Eye (tissue), 1 donor: ENCODE measurements at regions not wholly inside any gene's neighbourhood (a gene's known extent, or its start where the extent isn't known, plus 50 kb on each side); places are given as distances from the start of the nearest gene placed in this dataset.

Experiments used
- DNase-seq: peaks from one replicate; pipeline ENCODE4 v3.0.0-alpha.2; 2015

DNA sequence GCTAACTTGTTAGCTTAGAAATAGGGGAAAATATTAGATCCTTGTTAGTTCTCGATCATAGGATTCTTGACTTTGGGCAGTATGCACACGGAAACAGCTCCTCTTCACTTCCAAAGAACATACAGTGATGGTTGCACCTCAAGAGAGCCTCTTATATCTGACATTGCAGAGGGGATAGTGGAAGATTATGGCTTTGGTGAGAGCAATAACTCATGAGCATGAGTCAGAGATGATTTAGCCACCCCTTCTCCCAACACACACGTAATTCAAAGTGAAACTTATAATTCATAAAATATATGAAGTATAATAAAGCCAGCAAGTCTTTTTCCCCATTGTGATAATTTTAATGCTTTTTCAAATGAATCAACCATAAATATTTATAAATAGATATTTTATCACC lies 683.7 kb downstream of the POM121L12 start:
- DNase-seq: no peak

DNA sequence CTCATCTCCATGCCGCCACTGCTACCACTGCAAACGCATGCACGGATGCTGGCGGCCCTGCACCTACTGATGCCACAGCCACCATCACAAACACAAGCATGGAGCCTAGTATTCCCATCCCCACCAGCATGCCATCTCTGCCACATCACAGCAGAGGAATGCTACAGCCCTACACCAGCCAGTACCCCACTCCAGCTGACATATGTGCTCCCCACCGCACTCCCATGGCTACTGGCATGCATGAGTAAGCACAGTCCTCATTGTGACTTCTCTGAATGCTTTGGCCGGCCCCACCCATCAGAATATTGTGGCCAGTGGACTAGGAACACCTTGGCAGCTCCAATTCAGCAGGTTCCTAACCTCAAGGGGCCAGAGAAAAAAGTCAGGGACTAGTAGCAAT lies 705.5 kb downstream of the POM121L12 start:
- no peak for DNase-seq

DNA sequence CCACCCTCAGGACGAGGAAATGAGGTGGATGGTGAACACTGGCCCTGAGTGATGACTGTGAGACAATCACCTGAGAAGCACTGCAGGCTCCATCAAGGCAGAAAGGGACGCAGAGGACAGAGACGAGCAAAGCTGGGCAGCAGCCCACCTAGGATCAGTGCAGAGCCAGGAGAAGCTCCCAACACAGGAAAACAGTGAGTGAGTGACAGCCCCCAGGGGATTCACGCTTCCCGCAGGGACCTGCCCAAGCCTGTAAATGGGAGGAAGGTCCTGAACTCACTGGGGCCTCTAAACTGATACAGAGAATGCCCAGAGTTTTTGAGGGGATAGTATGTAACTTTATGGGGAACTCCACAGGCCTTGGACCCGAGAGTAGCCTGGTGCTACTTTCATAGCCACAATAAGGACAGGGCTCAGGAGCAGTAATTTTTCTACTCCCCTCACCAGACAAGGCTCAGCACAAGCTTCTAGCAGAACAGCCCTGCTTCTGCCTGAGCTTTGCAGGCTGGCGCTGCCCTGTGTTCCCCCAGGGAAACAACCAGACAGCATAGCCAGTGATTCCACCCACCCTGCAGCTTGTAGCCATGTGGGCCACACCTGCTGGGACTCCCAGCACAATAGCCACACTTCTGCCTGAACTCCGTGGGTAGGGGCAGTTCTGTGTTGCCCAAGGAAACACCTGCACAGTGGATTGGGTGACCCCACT lies 708.4 kb downstream of the POM121L12 start:
- no peak for DNase-seq

DNA sequence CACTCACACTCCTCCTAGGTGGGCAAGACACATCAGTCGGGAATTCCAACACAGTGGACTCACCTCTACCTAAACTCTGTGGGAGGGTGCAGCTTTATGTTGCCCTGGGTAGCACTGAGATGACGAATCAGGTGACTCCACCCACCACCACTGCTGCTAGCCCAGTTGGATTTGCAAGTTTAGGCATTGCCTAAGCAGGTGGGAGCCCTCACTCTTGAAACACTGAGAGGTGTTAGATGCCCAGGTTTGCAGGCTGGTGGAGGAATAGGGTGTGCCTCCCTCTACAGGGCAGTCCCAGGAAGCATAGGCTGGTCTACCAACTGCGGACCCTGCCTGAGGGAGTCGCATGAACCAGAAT lies 708.9 kb downstream of the POM121L12 start:
- no peak for DNase-seq

DNA sequence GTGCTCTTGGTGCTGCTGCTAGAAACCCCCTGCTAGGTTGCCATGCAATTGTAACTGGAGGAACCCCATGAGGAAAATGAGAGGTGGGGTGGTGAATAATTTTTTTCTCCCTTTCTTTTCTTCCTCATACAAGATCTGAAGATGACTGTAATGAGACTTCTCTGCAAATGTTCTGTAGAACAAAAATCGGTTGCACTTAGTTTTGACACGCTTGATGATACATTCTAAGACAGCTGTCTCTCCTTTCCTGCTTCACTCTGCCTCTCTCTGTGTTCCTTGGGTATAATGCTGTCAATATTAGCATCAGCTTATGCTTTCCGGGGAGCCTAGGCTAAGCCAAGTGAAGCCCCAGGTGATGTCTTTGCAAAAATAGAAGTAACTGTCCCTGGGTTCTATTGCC lies 721.5 kb downstream of the POM121L12 start:
- DNase-seq: no peak

DNA sequence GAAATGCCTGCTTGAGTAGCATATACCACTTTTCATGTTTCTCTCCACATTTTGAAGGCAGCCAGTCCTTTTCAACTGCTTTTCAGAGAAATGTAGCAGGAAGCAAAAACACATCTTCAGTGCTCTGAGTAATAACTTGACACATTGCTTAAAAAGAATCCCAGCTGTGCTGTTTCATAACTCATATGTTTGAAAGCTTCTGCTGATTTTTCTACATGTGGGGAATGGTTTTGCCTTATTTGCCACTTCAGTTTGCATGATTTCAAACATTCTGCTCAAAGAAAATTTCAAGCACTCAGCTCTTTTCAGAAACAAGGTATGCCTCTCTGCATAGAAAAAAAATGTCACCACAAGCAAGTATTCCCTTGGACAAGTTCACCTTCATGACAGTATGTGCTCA lies 732.8 kb downstream of the POM121L12 start:
- no peak for DNase-seq

DNA sequence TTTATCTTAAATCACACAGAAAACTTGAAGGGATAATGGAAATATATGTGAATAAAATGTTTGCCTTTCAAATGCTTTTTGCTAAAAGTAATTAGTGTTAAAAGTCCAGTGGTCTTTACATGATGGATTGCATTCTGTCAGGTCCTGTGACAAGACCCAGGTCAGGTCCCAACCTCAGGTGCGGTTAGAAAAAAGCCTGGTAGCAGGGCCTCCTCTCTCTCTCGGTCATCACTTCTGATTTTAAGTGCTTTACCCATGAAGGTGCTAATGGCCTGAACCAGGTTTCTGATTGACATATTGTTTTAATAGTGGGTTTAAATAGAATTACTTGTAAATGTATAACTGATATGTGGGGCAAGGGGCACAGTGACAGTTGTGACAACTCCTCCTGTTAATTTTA lies 736.3 kb downstream of the POM121L12 start:
- DNase-seq: no peak

DNA sequence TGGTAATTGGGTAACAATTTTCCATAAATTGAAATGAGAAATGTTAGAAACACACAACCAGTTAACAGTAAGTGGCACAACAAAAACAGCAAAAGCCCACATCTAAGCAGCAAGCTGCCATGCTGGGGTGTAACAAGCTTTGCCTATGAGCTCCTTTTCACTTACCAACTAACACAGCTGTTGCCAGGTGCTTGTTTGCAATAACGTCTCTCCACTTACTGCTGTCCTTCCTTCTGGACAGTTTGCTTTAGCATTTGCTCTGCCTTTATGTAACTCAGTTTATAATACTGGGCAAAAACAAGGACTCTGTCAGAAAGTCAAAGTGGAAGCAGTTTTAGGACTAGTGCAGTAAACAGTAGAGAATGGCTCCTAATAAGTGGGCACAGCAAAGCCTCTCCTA lies 740.9 kb downstream of the POM121L12 start:
- DNase-seq: no peak

DNA sequence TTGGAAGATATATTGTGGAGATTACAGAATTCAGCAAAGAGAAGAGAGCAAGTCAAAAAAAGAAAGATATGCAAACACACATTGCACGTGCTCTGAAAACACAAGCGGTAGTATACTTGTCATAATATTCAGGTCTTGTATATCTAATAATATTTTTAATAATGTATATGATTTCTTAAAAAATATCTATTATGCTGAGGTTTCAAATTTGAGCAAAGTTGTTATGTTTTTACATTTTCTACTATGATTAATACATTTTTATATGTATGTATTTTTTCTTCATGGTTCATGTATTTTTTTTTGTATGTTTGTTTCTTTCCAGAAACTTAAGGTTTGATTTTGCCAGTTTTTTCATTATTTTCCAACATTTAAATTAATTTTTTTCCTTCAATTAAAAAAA lies 752.4 kb upstream of the VSTM2A start:
- no peak for DNase-seq

DNA sequence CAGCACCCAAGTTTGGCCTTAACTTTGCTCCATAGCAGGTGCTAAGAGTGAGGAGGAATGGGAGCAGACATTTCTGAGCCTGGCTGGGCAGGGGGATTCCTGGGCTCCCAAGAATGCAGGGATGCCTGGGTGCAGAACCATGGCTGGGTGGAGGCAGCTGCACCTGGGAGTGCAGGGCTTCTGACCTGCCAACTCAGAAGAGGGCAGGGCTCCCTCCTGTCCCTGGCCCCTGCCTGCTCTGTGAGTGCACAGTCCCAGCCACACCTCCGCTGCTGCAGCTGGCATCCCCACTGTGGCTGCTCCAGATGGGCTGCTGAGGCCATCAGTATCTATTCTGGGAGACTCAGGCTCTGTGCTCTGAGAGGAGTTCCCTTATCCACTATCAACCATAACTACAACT lies 747.4 kb upstream of the VSTM2A start:
- no peak for DNase-seq

DNA sequence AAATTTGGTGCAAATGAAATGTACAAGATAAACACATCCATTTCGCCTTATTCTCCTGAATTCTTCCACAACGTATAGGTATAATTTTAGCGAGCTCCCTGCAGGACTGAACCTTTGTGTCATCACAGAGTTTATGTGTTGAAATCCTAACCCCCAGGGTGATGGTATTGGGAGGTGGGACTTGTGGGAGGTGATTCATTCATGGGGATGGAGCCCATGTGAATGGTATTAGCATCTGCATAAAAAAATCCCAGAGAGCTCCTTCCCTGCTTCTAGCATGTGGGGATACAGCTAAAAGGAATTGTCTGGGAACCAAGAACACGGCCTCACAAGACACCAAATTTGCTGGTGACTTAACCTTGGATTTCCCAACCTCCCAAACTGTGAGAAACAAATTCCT lies 741.4 kb upstream of the VSTM2A start:
- no peak for DNase-seq

DNA sequence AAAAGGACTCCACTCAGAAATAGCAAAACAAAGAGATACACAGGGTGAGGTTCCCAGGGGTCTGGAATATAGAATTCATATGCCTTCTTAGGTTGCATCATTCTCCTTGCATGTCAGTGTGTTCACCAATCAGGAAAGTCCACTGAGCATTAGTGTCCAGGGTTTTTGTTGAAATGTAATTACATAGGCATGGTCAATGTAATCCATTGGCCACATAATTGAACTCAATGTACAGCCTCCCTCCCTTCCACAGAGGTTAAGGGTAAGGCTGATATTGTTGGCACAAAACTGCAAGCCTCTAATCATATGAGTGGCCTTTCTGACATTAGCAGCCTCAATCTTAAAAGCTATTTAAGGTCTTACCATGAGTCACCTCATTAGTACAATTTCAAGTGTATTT lies 736.1 kb upstream of the VSTM2A start:
- DNase-seq: no peak

DNA sequence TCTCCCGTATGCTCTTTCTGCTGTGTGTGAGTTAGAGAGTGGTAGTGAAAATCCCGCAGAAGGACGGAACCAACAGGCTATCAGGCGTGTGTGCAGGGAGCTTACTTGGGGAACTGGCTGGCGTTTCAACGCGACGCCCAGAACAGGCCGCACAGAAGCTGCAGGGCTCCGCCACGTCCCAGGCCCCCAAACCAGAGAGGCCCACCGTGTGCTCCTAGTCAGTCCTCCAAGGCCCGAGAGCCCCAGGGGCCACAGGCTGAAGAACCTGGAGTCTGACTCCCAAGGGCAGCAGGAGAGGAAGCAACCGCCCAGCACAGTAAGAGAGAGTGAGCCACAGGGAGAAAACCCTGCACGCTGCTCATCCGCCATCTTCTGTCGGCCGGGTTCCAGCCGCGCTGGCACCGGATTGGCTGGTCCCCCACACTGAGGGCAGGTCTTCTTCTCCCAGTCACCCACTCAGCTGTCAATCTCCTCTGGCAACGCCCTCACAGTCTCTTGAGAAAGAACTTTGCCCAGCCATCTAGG lies 730.6 kb upstream of the VSTM2A start:
- no peak for DNase-seq

DNA sequence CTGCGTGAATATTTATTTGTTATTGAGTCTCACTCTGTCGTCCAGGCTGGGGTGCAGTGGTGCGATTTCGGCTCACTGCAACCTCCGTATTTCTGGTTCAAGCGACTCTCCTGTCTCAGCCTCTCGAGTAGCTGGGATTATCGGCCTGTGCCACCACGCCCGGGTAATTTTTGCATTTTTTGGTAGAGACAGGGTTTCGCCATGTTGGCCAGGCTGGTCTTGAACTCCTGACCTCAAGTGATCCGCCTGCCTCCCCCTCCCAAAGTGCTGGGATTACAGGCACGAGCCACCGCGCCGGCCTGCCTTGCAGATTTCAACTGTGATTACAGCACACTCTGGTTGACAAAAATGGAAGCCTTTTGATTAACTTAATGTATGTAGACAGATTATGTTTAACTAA lies 730.0 kb upstream of the VSTM2A start:
- no peak for DNase-seq

DNA sequence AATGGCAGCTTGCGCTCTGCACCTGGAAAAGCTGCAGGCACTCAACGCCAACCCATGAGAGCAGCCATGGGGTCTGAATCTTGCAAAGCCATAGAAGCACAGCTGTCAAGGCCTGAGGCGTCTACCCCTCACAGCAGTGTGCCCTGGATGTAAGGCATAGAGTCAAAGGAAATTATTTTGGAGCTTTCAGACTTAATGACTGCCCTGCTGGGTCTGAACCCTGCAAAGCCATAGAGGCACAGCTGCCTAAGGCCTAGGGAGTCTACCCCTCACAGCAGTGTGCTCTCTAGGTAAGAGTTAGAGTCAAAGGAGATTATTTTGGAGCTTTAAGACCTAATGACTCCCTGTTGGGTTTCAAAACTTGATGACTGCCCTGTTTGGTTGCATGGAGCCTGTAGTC lies 706.9 kb upstream of the VSTM2A start:
- DNase-seq: no peak

DNA sequence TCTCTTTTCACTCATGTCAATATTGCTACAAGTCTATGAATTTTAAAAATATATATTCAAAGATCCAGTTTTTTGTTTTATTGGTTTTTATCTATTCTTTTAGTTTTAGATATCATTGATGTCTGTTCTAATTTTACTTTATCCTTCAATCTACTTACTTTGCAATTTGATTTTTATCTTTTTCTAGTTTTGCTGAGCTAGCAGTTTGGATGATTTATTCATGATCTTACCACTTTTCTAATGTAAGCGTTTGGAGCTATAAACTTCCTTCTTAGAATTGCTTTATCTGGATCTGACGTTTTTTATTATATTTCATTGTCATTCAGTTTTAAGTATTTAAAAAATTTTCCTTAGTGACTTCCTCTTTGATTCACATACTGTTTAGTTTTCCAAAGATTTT lies 664.5 kb upstream of the VSTM2A start:
- no peak for DNase-seq

DNA sequence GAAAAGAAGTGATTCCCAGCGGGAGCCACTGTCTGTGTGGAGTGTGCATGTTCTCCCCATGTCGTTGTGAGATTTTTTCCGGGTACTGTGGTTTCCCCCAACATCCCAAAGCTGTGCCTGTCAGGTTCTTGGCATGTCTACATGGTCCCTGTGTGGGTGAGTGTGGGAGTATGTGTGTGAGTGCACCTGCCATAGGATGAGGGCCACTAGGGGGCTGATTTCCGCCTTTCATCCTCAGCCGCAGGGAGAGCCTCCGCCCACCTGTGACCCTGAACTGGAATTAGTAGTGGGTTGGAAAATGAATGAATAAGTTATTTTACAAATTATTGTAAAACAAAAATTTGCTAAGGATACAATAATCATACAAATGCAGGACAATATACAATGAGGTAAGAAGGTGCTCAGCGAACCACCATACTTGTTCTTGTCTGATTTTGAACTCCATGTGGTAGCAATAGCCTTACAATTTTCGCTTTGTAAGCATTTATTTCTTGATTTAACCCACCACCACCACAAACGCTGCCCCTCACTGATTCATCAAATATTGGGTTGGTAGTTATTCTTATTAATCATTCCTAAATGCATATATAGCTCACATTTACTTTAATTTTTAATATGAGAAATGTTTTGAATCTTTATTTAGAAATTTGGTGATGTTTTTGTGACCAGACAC lies 641.2 kb upstream of the VSTM2A start:
- no peak for DNase-seq

DNA sequence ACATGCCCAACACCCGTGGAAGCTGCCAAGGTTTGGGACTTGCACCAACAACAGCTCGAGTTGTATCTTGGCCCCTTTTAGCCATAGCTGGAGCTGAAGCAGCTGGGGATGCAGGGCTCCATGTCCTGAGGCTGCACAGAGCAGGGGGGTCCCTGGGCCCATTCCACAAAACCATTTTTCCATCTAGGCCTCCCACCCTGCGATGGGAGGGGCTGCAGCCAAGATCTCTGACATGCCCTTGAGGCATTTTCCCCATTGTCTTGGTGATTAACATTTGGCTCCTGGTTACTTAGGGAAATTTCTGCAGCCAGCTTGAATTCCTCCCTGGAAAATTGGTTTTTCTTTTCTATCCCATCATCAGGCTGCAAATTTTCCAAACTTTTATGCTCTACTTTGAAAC lies 637.8 kb upstream of the VSTM2A start:
- DNase-seq: no peak

DNA sequence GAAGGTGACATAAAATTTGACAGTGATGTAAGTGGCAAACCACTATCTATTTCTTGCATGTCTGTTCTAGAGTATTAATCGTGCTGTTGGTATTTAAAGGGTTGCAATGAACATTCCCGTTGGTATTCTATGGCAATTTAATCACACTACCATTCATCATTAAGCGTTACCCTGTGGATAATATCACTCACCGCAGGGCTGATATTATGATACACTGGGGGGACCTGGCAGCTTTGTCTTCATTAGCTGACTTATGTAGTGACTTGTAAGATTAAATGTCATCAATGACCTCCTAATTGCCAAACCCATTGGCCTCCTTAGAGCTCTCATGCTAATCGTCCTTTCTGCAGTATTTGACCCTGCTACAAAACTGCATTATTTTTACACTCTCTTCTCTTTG lies 624.5 kb upstream of the VSTM2A start:
- no peak for DNase-seq

DNA sequence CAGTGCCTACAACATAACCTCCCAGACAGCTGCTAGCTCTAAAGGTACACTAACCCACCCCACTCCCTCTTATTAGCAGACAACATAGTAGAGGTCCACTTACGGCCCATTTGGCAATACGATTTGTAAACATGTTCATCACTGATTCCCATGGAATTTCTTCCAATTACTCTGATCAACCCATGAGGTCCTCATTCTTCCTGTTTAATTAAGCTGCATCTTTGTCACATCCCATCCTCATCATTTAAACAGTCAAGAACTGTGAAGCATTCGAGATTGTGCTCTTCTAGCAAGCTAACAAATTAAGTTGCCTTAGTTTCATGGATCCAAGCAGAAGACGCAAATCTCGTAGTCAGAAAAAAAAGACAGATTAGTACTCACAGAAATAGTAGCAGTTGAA lies 622.2 kb upstream of the VSTM2A start:
- peak; percentile 90 for DNase-seq

DNA sequence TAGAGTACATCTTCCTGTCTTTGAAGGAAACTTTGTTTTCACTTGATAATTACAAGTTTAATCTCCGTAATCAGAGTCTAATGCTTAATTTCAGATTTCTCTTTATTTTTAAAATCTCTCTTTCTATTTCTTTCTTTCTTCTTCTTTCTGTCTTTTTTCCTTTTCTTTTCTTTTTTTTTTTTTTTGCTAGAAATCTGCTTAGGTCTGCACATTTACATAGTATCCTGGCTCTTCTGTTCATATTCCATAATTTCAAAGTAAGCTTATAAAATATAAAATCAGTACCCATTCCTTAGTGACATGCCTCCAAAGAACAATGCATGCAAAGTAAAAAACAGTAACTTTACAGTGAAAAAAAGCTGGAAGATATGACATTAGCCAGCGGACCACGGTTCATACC lies 601.7 kb upstream of the VSTM2A start:
- DNase-seq: no peak

DNA sequence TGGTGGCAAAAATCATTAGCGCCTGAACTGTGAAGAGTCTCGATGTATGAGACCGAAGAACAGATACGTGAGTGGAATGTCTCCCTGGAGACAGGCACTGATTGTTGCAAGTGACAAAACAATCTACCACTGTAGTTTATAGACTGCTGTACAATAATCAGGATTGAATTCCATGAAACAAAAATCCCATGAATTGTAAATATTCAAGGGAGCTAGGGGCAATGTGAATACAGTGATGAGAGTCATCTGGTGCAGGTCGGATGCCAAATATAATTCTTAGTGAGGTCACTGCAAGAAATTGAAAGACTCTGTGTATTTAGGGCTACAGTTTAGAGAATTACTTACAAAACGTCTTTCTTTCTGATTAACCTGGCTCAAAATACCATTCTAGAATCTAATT lies 594.4 kb upstream of the VSTM2A start:
- peak; percentile 16 for DNase-seq

DNA sequence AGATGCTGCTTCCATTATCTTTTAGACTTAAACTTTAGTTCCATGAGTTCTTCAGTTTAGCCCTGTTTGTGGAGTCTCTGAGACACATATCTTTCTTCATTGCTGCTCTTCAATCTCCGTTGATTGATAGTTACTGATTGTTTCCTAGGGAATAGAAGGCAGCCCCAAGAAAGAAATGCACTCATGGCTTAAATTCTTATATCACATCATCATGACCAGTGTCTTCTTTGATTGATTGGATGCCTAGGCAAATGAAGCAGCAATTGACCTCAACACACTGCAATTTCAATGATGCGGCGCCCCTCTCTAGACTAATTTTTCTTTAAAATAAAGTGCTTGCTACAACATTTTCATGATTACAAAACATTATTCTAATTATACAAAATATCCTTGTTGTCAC lies 576.5 kb upstream of the VSTM2A start:
- no peak for DNase-seq

DNA sequence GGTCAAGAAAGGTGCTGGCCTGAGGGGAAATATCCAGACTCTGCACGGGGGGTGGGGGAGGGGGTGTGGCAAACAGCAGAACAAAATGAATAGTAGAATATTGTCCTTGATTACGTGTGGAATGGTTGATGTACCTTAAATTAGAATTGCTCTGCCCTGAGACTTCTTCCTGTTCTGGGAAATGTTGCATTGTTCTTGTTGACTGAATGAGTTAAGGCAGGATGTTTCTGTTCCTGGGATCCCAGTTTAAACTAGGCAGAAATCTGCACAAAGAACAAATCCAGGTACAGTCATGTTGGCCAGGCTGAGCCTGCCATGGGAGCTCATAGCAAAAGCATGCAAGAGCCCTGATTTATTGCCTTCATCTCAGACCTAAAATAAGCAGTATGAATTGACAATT lies 558.7 kb upstream of the VSTM2A start:
- DNase-seq: no peak

DNA sequence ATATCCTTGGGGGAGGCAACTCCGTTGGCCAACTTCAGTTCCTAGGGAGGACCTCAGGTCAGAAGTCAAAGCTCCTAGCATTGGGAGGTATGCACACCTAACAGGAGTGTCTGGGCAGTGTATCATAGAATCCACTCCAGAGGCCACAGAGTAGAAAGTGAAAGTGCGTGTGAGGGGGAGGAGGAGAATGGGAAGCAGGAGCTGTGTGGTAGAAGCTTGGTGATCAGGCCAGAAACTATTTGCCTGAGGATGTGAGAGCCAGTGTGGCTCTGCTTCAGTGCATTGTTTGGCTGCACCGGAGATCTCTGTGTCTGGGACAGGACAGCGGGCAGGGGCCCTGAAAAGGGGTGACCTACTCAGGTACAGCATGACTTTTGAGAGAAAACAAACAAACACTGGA lies 557.4 kb upstream of the VSTM2A start:
- DNase-seq: no peak
